Activated naive CD4-positive, alpha-beta T cell treated with anti-CD3 and anti-CD28 coated beads, Interleukin-2, amount 50 U/mL, for 16 hours (primary cell): ENCODE measurements at regions not wholly inside any gene's neighbourhood (a gene's known extent, or its start where the extent isn't known, plus 50 kb on each side); places are given as distances from the start of the nearest gene placed in this dataset.

Experiments used
- DNase-seq: peaks from one replicate; pipeline ENCODE4 v3.0.0-alpha.2; 2020

DNA sequence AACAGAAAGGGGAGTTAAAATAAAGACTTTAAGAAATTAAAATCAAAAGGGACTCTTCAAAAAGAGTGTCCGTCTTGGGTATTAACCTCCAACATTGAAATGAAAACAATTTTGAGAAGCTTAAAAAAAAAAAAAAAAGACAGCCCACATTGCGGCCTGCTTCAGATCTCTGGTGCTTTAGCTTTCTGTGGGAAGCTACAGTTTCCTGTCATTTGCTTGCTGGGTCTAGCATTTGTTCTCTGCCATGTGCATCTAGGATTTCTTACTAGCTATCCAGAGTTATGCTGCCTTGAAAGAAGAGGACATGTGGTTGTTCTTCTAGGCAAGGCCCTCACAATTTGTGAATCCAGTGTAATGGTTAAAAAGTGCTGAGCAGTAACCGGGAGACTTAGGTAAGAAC, 375.3 kb downstream of the SLC4A3 start:
- no peak for DNase-seq

DNA sequence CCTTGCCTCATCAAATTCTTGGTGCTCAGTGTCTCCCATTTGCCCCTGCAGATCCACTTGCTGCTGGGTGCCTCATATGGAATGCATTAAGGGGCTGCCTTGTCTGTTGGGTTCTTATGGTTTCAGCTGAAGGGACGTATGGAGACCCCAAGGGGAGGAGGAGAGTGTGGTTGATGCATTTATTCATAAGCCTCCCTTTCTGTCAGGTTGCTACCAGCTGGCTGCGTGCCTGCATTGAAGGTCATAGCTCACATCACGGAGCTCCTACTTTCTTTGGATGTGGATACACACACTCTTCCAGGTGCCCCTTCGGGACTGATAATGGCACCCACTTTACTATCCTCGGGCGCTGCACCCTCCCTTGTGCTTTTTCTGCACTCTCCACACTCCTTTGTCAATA, 377.9 kb downstream of the SLC4A3 start:
- DNase-seq = no peak

DNA sequence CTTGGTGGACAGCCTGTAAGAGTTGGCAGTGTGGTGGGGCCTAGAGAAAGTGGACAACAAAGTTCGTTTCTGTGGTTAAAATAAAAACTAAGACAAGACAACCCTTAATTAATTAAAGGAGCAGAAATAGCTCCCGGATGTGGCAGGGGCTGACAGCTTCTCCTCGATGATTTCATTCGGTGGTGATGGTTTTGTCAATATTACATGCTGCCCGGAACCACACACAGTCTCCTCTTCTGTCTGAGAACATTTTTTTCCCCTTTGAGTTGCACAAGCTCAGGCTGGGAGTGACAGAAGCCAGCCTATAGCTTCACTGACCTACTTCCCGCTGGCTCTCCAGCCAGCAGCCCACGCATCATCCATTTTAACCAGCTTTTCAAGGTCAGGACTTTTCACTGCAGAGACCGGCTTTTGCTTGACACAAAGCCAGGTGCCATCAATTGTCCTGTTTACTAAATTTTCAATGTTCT, 378.8 kb downstream of the SLC4A3 start:
- DNase-seq = no peak

DNA sequence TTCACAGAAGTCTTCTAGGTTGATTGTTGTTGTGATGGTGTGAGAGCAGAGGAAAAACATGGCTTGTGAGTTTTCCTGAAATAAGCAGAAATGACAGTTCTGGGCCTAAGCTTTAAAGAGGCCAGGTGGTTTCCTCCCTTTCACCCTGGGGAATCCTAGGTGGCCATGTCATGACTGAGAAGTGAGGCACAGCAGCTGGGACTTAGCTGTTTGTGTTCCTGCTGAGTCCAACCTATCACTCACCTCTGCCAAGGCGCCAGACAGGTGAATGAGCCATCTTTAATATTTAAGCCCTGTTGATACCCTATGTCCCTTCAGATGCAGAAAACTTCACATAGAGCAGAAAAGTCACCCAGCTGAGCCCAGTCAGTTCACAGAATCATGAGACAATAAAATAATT, 384.4 kb downstream of the SLC4A3 start:
- no peak for DNase-seq

DNA sequence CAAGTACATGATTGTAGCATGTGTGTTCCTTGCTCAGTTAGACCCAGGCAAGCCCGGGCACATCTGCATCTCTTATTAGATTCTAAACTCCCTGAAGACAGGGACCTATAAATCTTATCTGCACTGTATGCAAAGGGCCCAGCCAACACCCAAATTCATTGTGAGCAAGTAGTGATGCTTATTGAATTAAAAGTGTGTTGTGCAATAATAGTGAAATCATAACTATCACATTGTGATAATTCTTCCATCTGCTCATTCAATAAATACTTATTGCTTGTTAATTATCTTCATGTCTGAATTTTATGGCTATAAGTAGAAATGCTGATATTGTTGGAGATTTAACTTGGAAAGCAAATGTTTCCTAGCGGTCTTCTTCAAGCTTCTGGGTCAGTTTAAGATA, 387.5 kb downstream of the SLC4A3 start:
- no peak for DNase-seq

DNA sequence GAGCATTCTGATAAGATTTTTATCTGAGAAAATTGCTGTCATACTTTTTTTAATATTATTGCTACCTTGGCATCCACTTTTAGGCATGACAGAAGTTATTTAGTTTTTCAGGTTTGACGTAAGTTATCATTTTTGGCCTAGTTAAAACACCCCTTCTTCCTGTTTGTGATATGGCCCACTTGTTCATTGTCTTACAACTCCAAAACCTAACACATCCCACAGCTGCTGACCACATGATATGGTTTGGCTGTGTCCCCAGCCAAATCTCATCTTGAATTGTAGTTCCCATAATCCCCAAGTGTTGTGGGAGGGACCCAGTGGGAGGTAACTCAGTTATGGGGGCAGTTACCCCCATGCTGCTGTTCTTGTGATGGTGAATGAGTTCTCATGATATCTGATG, 388.1 kb downstream of the SLC4A3 start:
- DNase-seq = no peak

DNA sequence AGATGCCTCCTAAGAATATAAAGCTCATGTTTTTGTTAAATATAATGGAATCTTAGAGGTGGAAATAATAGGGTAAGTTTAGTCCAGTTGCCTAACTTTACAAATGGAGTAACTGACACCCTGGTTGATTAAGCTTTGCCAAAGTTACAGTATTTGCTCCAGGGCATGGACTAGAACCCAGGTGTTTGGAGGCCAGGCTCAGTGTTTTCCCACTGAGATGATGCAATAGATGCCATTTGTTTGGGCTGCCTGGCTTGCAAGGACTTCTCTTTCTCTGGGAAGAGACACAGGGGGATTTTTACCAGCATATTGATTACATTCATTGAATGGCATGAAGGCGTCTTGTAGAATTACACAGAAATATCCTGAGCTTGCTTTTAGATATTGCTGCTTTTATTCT, 397.8 kb downstream of the SLC4A3 start:
- DNase-seq = no peak

DNA sequence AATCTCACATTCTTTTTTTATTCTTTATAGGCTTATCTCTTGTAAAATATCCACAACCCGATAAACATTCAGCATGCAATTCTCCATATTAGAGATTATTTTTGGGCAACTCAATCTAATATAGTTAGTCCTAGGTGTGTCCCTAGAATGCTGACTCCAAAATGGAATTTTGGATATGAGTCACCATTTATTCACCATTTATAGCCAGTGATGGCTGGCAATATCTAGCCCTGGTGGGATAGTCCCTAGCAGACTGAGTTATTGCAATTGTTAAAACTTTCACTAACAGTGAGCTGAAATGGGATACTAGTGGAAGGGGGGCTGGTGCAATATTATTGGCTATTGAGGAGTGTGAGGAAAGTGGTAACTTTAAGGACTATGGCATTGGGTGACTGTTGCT, 401.6 kb downstream of the SLC4A3 start:
- DNase-seq = no peak

DNA sequence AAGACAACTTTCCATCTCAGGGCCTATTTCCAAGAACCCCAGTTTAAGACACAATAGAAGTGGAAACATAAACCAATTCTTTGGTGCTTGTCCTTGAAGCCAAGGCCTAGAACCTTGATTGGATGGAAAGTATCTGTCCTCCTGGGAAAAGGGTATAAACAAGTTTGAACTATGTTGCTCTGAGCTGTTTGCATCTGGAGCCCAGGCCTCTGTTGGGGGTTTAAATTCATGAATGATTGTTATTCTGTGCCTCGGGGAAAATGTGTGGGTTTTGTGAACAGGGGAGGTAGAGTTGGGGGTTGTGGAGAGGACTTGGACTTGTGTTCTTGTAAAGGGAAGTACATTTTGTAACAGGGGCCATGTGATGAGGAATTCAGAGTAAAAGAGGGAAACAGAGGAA, 406.1 kb downstream of the SLC4A3 start:
- no peak for DNase-seq

DNA sequence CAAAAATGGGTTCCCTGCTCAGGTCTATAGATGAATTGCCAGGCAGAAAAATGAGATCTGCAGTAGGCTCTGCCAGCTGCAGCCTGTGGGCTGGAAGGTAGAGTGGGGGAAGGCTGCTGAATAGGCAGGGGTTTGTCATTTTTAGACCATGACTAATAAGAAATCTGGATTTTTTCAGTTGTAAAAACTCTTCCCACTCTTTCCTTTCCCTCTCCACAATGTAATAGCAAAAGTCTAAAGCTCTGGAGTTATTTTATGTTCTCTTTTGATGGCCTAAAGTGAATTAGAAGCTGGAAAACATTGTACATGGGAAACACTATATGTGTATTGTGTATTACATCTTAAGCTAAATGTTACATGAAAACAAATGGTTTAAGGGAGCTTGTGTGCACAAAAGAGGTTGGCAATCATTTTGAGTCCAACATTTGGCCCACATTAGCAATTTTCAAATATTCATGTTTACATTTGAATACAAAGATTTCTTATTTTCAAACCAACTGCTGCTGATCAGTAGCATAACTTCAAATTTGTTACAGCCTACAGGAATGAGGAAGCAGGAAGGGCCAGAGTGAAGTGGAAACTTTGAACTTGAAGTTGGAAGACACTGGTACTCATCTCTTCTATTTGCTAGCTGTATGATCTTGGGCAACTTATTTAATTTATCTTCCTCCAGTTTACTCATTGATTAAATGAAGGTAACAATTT, 407.1 kb downstream of the SLC4A3 start:
- DNase-seq = no peak

- DNase-seq = no peak
These were observed 409.0 kb downstream of the SLC4A3 start for GRCh38 chr2:220036431-220036830.

DNA sequence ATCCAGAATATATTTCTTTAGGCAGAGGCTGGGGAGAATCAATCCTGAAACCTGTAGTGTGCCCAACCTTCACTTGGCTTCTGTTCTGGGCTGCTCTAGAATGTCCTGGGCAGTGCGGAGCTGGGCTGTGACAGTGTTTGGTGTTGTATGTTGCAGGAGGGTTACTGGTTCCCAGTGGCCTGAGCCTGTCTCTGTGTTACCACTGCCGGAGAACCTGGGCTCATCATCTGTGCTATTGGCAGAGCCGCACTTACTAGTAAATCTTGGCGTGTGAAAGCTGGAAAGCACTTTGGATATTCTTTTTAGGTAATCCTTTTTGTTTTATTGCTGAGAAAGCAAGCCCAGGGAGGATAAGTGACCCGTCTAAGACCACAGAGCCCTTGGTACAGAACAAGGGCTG, 412.9 kb downstream of the SLC4A3 start:
- no peak for DNase-seq

GRCh38 chr2:220041447-220041846, 414.0 kb downstream of the SLC4A3 start:
- no peak for DNase-seq

DNA sequence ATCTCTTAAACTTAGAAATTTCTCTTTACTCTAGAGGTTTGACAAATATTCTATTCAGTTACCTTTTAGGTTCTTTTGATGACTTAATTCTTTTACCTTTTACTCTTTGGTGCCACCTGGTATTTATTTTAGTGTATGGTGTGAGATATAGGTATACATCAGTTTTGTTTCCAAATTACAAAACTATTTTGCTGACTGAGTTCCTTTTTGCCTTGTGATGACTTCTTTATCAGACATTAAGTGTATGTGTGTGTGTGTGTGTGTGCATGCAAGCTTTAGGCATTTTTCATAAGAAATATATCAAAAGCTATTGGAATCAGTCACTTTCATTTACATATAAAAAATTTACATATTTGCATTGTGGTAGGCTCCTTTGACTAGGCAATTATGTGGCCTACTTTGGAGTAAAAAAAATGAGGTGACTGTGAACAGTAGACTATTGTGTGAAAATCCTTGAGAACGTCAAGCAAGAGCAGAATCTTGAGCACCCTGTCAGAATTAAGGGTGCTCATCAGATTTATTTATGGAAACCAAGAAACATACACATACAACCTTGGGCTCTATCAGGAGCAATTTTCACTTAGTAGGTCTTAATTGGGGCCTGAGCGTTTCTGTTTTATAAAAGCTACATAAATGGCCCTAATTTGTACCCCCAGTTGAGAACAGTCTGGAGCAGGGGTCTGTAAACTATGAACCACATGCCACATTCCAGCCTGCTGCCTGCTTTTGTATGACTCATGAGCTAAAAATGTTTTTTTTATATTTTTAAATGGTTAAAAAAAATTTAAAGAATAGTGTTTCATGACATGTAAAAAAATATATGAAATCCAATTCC, 415.9 kb downstream of the SLC4A3 start:
- no peak for DNase-seq

DNA sequence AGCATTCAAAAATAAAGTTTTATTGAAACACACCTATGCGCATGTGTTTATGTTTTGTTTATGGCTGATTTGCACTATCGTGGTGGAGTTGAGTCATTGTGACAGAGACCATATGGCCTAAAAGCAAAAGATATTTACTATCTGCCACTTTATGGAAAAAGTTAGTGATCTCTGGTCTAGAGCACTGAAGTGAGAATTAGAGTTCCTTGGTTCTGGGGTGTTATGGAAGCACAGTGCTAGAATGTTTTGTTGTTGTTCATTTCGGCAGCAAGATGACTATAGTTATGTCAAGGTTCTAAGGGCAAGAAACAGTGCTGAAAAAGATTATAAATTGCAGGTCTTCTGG, 416.5 kb downstream of the SLC4A3 start:
- no peak for DNase-seq

DNA sequence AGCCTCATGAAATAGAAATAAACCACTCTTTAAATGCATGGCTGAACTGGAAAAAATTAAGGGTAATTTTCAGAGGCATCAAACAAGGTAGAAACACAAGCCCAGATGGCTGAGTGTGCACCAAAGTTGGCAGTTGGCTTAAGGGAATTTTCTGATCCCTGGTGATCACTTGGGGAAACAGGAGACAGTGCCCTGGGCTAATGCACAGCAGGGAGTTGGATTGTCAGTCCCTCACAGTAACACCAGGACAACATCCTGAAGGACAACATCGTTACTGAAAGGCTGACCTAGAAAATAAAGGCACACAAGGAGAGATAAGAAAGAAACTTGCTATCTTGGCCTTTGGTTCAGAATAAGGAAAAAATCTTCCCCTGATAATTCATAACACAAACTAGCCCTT, 417.0 kb downstream of the SLC4A3 start:
- no peak for DNase-seq

DNA sequence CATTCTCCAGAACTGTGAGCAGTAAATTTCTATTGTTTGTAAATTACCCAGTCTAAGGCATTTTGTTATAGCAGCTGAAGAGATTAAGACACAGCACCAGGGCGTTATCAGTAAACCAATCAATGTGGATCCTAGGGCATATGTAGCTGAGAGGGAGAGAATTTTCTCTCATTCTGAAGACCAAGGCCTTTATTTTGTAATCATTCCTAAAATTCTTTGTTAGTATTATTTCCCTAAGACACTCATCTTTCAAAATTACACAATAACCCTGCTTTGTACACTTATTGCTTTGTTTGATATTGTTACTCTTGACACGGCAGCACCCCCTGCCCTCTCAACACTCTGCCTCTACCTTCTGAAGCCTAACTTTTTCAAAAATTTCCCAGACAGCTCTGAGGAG, 419.1 kb downstream of the SLC4A3 start:
- DNase-seq = no peak

GRCh38 chr2:220051716-220052115, 424.3 kb downstream of the SLC4A3 start:
- DNase-seq = no peak

DNA sequence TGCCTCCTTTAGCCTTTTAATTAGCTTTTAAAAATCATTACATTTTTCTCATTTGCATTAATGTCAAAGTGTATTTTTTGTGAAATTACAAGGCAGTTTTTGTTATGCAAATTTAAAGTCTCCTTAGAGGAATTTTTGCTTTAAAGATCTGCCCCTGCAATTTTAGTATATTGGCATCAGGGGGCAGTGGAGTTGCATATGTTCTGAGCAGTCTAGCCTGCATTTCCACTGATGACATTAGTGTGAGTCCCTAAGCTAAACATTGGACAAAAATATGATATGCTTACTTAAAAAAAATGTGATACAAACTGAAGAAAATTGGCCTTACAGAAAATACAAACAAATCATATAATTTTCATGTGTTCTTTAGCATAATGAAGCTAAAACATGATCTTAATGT, 426.5 kb downstream of the SLC4A3 start:
- DNase-seq = no peak

DNA sequence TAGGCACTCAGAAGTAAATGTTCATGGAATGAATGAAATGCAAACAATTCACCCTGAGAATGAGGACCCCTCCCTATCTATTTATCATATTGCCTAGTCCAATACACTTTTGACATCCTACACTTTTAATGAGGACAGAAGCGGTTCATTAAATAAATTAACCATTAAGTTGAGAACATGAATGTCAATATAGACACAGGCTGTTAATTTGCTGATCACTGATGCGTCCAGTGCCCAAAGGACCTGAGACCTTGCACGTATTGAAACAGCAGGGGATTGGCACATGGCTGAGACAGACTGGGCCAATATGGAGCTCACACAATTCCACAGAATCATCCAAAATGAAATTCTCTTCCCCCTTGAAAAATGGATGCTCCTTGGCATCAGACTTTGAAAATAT, 430.0 kb downstream of the SLC4A3 start:
- no peak for DNase-seq

GRCh38 chr2:220057916-220058315, 430.5 kb downstream of the SLC4A3 start:
- DNase-seq = no peak

- DNase-seq = no peak
These were observed 436.9 kb downstream of the SLC4A3 start for GRCh38 chr2:220064111-220065030.

GRCh38 chr2:220065581-220065980, 438.2 kb downstream of the SLC4A3 start:
- no peak for DNase-seq

- DNase-seq = no peak
These were observed 441.4 kb downstream of the SLC4A3 start for GRCh38 chr2:220068846-220069245.
